SK-N-SH (cell line): ENCODE measurements at regions not wholly inside any gene's neighbourhood (a gene's known extent, or its start where the extent isn't known, plus 50 kb on each side); places are given as distances from the start of the nearest gene placed in this dataset.

Experiments used
- CTCF ChIA-PET: fragments of 300-600, 350-600 bp; formaldehyde crosslinking; extraction: SDS; loops from one replicate; lab custom pipeline; 2021; lab: Yijun Ruan, JAX
- POLR2A ChIA-PET: fragments of 350-600 bp; sonication (Branson Sonifier 250); formaldehyde crosslinking; extraction: SDS; loops from one replicate; lab custom pipeline; 2020; ENCODE audit warnings: antibody characterized with exemption, inconsistent platforms; lab: Yijun Ruan, JAX
- DNase-seq: peaks from one replicate; pipeline ENCODE4 v3.0.0; 2012
- H2AFZ ChIP-seq: fragments of 200-600 bp; sonication (generic); 2 replicates; pipeline ENCODE4 v1.8.1; 2016; ENCODE audit warnings: antibody characterized with exemption, mild to moderate bottlenecking, low read depth
- H3F3A ChIP-seq: fragments of 200-600 bp; sonication (generic); replicated peaks from 2 replicates; pipeline ENCODE3; 2016; ENCODE audit warnings: antibody characterized with exemption, mild to moderate bottlenecking; ENCODE audit not compliant: insufficient read depth
- H3K27ac ChIP-seq, 2 experiments: fragments of 200-500 bp in 1 of 2; fragments of 200-600 bp in 1 of 2; sonication (Bioruptor generic) in 1 of 2; sonication (generic), shearing (Covaris generic) in 1 of 2; 2 replicates each; pipeline versions ENCODE4 v1.5.1 to v1.6.1; 2014 to 2016; ENCODE audit warnings: low read depth in 2 of 2, inconsistent platforms in 1 of 2, low read length in 1 of 2, mild to moderate bottlenecking in 1 of 2, mixed read lengths in 1 of 2
- H3K27me3 ChIP-seq: fragments of 200-600 bp; sonication (generic), shearing (Covaris generic); 2 replicates; pipeline ENCODE4 v1.6.1; 2016; ENCODE audit warnings: mixed run types; ENCODE audit not compliant: insufficient read depth
- H3K36me3 ChIP-seq, 2 experiments: fragments of 200-500 bp in 1 of 2; fragments of 200-600 bp in 1 of 2; sonication (Bioruptor generic) in 1 of 2; sonication (generic) in 1 of 2; replicated peaks in 1 of 2; 2 replicates each; pipeline versions ENCODE3 to v1.5.1; 2014 to 2016; ENCODE audit warnings: low read length in 1 of 2, mild to moderate bottlenecking in 1 of 2; ENCODE audit not compliant: insufficient read depth in 2 of 2, control insufficient read depth in 1 of 2
- H3K4me1 ChIP-seq, 2 experiments: fragments of 200-500 bp in 1 of 2; fragments of 200-600 bp in 1 of 2; sonication (Bioruptor generic) in 1 of 2; sonication (generic), shearing (Covaris generic) in 1 of 2; 2 replicates each; pipeline versions ENCODE4 v1.5.1 to v1.6.1; 2014 to 2016; ENCODE audit warnings: low read depth in 1 of 2, low read length in 1 of 2, mixed run types in 1 of 2; ENCODE audit not compliant: insufficient read depth in 2 of 2, control insufficient read depth in 1 of 2
- H3K4me2 ChIP-seq: fragments of 200-600 bp; sonication (generic), shearing (Covaris generic); 2 replicates; pipeline ENCODE4 v1.6.1; 2017; ENCODE audit warnings: mixed run types
- H3K4me3 ChIP-seq, 2 experiments: fragments of 200-500 bp in 1 of 2; fragments of 200-600 bp in 1 of 2; sonication (Bioruptor generic) in 1 of 2; sonication (generic), shearing (Covaris generic) in 1 of 2; 2 replicates each; pipeline versions ENCODE4 v1.5.1 to v1.8.1; 2014 to 2016; ENCODE audit warnings: low read depth in 2 of 2, inconsistent platforms in 1 of 2, low read length in 1 of 2, mild to moderate bottlenecking in 1 of 2, mixed read lengths in 1 of 2, moderate library complexity in 1 of 2
- H3K79me2 ChIP-seq: fragments of 200-600 bp; sonication (generic); 2 replicates; pipeline ENCODE4 v1.8.1; 2017; ENCODE audit warnings: mild to moderate bottlenecking; ENCODE audit not compliant: insufficient read depth
- H3K9ac ChIP-seq: fragments of 200-600 bp; sonication (generic); 2 replicates; pipeline ENCODE4 v1.6.1; 2017; ENCODE audit warnings: mixed run types
- H3K9me2 ChIP-seq: fragments of 200-600 bp; sonication (generic); 2 replicates; pipeline ENCODE4 v1.6.1; 2017; ENCODE audit warnings: mixed run types
- H3K9me3 ChIP-seq: fragments of 200-600 bp; sonication (generic); 2 replicates; pipeline ENCODE4 v1.6.1; 2017; ENCODE audit warnings: mixed run types, mild to moderate bottlenecking, moderate library complexity
- H4K20me1 ChIP-seq: fragments of 200-600 bp; sonication (generic); 2 replicates; pipeline ENCODE4 v1.6.1; 2017; ENCODE audit warnings: mild to moderate bottlenecking, mixed run types; ENCODE audit not compliant: insufficient read depth
- CHD2 ChIP-seq: fragments of 150-350 bp; IDR thresholded peaks from 2 replicates; pipeline ENCODE4 v1.6.1; 2018; ENCODE audit warnings: low read length; ENCODE audit not compliant: partially characterized antibody
- ELF1 ChIP-seq: IDR thresholded peaks from 2 replicates; pipeline ENCODE4 v1.4.0; 2012
- EZH2phosphoT487 ChIP-seq: fragments of 200-600 bp; sonication (generic); IDR thresholded peaks from 2 replicates; pipeline ENCODE4 v1.6.1; 2017; ENCODE audit warnings: low read depth, mixed run types, mild to moderate bottlenecking, antibody characterized with exemption, moderate library complexity, borderline replicate concordance
- FOSL2 ChIP-seq: IDR thresholded peaks from 2 replicates; pipeline ENCODE4 v1.4.0; 2012; ENCODE audit warnings: low read depth, mild to moderate bottlenecking, moderate library complexity, borderline replicate concordance
- FOXJ3 ChIP-seq: sonication (generic); formaldehyde crosslinking; IDR thresholded peaks from 2 replicates; pipeline ENCODE4 v1.5.1; 2020; ENCODE audit warnings: mild to moderate bottlenecking, missing genetic modification reagents
- GATA2 ChIP-seq: sonication (generic); formaldehyde crosslinking; IDR thresholded peaks from 2 replicates; pipeline ENCODE4 v1.5.0; 2020; ENCODE audit warnings: mild to moderate bottlenecking, missing genetic modification reagents
- MEF2A ChIP-seq: IDR thresholded peaks from 2 replicates; pipeline ENCODE4 v1.4.0; 2012; ENCODE audit warnings: low read depth, borderline replicate concordance
- MXI1 ChIP-seq: IDR thresholded peaks from 2 replicates; pipeline ENCODE4 v1.6.1; 2012; ENCODE audit warnings: mild to moderate bottlenecking, low read depth, low read length, improper control_type of control experiment
- NFIC ChIP-seq: IDR thresholded peaks from 2 replicates; pipeline ENCODE4 v1.4.0; 2012; ENCODE audit warnings: borderline replicate concordance
- NRF1 ChIP-seq: IDR thresholded peaks from 2 replicates; pipeline ENCODE4 v1.6.1; 2012; ENCODE audit warnings: low read depth, mild to moderate bottlenecking, low read length
- POLR2AphosphoS5 ChIP-seq: IDR thresholded peaks from 2 replicates; pipeline ENCODE4 v1.6.1; 2012; ENCODE audit warnings: low read depth, low read length
- SIN3A ChIP-seq: IDR thresholded peaks from 2 replicates; pipeline ENCODE4 v1.6.1; 2012; ENCODE audit warnings: low read depth, mild to moderate bottlenecking, low read length, moderate library complexity, borderline replicate concordance
- SMC3 ChIP-seq: IDR thresholded peaks from 2 replicates; pipeline ENCODE4 v1.6.1; 2012; ENCODE audit warnings: low read depth, low read length, improper control_type of control experiment
- TAF1 ChIP-seq: IDR thresholded peaks from 2 replicates; pipeline ENCODE4 v1.6.1; 2012; ENCODE audit warnings: low read depth, mild to moderate bottlenecking, low read length, moderate library complexity, borderline replicate concordance
- TEAD4 ChIP-seq: IDR thresholded peaks from 2 replicates; pipeline ENCODE4 v1.4.0; 2012; ENCODE audit warnings: mild to moderate bottlenecking, borderline replicate concordance; ENCODE audit not compliant: insufficient read depth
- YY1 ChIP-seq: IDR thresholded peaks from 2 replicates; pipeline ENCODE4 v1.4.0; 2012; ENCODE audit warnings: low read depth, mild to moderate bottlenecking
- WGBS: methylation state at CpG from one replicate; pipeline ENCODE4 v1.1.6; 2017; ENCODE audit warnings: low lambda C conversion rate; 5-methylcytosine and 5-hydroxymethylcytosine counted together
- TF ChIP-seq, protein P1 (sequence below): IDR thresholded peaks from 2 replicates; pipeline ENCODE4 v1.4.0; 2012; ENCODE audit warnings: low read depth
- TF ChIP-seq, protein P2 (sequence below): fragments of 150-350 bp; IDR thresholded peaks from 2 replicates; pipeline ENCODE4 v1.6.1; 2016; ENCODE audit warnings: mild to moderate bottlenecking, low read depth, low read length
- TF ChIP-seq, protein P3 (sequence below): IDR thresholded peaks from 2 replicates; pipeline ENCODE4 v1.6.1; 2012; ENCODE audit warnings: mild to moderate bottlenecking, low read depth, low read length, moderate library complexity
- TF ChIP-seq, protein P4 (sequence below): IDR thresholded peaks from 2 replicates; pipeline ENCODE4; 2012

DNA sequence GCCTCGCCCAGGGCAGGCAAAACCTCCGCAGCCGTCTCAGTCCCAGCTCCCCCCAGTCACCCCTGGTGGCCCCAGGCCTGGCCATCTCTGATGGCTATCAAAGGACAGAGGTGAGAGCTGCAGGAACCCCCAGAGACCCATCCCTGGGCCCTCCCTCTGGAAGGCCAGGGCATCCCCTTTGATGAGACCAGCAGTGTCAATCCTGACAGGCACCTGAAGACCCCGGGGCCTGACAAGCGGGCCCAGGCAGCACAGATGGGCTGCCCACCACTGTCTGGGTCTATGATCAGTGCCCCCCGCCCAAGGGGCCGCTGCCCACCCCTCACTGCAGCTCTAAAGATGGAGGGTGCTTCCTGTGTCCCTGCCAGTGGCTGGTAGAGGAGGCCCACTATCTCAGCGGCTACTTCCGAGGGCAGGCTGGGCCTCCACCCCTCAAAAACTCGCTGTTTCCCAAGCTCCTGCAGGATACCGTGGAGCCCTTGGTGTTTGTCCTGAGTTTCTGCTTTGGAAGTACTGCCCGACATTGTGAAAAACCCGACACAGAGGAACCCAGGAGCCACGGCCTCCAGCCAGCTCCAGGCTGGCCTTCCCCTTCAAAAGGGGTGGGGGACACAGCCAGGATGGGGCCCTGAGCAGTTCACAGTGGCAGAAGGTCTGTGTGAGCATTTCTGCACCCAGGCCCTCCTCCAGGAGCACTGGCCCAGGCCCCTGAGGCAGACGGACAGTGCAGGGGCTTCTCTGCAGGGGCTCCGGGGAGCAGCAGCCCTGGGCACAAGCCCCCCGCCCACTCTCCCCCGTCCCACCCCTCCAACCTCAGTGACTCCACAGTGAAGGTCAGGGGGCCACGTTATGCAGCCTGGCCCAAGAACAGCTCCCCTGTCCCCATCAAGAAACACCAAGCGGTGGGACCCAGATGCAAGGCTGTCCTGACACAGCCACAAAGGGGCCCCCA is 99.2 kb downstream of the PDGFA start:
- CTCF ChIA-PET, result interaction anchor here (1.1 kb wide), 1 partner anchor 18 kb away, joined by 3 read pairs; no protein-coding TSS in a partner anchor
- Histone ChIP-seq H3K79me2 (no peaks in the 10 kb centered on the region), H3F3A (no peaks in the 10 kb centered on the region), H3K27ac (no peak overlapping the region), H3K9ac (no peak overlapping the region), H3K4me3 (no peak overlapping the region), H3K27me3 (peaks cover 7% of the 10 kb centered on the region), H4K20me1 (no peaks in the 10 kb centered on the region), H3K9me3 (no peaks in the 10 kb centered on the region), H2AFZ (no peak overlapping the region), H3K4me1 (no peaks in the 10 kb centered on the region), H3K9me2 (no peaks in the 10 kb centered on the region), H3K36me3 (no peaks in the 10 kb centered on the region), H3K4me2 (no peak overlapping the region)
- TF ChIP-seq, protein P1, sequence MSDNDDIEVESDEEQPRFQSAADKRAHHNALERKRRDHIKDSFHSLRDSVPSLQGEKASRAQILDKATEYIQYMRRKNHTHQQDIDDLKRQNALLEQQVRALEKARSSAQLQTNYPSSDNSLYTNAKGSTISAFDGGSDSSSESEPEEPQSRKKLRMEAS, result no peak
- TF ChIP-seq SIN3A (no peak), CHD2 (no peak), NFIC (no peak), TEAD4 (no peak), TAF1 (no peak), EZH2phosphoT487 (no peak), YY1 (no peak), SMC3 (no peak), MXI1 (no peak), GATA2 (CRISPR knock-in tag) (no peak), FOXJ3 (CRISPR knock-in tag) (no peak), POLR2AphosphoS5 (no peak), MEF2A (no peak), ELF1 (no peak), NRF1 (no peak), FOSL2 (no peak)
- TF ChIP-seq, protein P2, sequence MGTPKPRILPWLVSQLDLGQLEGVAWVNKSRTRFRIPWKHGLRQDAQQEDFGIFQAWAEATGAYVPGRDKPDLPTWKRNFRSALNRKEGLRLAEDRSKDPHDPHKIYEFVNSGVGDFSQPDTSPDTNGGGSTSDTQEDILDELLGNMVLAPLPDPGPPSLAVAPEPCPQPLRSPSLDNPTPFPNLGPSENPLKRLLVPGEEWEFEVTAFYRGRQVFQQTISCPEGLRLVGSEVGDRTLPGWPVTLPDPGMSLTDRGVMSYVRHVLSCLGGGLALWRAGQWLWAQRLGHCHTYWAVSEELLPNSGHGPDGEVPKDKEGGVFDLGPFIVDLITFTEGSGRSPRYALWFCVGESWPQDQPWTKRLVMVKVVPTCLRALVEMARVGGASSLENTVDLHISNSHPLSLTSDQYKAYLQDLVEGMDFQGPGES, result no peak
- TF ChIP-seq, protein P3, sequence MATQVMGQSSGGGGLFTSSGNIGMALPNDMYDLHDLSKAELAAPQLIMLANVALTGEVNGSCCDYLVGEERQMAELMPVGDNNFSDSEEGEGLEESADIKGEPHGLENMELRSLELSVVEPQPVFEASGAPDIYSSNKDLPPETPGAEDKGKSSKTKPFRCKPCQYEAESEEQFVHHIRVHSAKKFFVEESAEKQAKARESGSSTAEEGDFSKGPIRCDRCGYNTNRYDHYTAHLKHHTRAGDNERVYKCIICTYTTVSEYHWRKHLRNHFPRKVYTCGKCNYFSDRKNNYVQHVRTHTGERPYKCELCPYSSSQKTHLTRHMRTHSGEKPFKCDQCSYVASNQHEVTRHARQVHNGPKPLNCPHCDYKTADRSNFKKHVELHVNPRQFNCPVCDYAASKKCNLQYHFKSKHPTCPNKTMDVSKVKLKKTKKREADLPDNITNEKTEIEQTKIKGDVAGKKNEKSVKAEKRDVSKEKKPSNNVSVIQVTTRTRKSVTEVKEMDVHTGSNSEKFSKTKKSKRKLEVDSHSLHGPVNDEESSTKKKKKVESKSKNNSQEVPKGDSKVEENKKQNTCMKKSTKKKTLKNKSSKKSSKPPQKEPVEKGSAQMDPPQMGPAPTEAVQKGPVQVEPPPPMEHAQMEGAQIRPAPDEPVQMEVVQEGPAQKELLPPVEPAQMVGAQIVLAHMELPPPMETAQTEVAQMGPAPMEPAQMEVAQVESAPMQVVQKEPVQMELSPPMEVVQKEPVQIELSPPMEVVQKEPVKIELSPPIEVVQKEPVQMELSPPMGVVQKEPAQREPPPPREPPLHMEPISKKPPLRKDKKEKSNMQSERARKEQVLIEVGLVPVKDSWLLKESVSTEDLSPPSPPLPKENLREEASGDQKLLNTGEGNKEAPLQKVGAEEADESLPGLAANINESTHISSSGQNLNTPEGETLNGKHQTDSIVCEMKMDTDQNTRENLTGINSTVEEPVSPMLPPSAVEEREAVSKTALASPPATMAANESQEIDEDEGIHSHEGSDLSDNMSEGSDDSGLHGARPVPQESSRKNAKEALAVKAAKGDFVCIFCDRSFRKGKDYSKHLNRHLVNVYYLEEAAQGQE, result no peak
- TF ChIP-seq, protein P4, sequence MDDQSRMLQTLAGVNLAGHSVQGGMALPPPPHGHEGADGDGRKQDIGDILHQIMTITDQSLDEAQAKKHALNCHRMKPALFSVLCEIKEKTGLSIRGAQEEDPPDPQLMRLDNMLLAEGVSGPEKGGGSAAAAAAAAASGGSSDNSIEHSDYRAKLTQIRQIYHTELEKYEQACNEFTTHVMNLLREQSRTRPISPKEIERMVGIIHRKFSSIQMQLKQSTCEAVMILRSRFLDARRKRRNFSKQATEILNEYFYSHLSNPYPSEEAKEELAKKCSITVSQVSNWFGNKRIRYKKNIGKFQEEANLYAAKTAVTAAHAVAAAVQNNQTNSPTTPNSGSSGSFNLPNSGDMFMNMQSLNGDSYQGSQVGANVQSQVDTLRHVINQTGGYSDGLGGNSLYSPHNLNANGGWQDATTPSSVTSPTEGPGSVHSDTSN, result no peak
- WGBS, result 32% methylated on average over 15 of the region's 20 CpGs
- DNase-seq, result no peak
- POLR2A ChIA-PET, result no interaction called here
